ENCODE measurements at regions not wholly inside any gene's neighbourhood (a gene's known extent, or its start where the extent isn't known, plus 50 kb on each side); places are given as distances from the start of the nearest gene placed in this dataset.
A peak's percentile ranks its signal among the peaks of the same experiment; 100 is the strongest.
"Not testable (repeated sequence)": the region's sequence is repeated elsewhere in the genome, so short reads cannot be mapped to it uniquely, and the experiment has no call there.

DNA sequence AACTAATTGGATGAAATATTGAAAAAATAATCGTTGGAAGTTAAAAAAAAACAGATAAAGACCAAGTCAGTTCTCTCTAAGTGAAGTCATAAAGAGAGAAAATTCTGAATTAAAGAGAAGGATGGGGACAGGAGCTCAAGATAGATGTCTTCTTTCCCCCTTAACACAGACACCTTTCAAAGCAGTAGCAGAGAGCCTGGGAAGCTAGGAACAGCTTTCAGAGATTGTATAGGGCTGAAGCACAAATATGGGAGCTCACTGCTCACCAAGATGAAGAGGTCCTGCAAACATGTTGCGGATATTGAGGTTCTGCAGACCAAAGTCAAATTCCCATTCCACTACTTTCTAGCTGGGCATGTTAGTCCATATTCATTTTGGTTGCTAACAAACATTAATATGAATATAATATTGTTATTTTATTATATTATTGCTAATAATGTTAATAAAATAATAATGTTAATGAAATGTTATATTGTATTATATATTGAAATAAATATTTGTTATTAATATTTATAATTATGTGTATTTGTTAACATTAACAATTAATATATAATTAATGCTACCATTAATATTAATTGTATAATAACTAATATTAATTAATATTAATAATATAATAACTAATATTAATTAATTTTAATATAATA is 319.1 kb downstream of the OXSM start:
- DNase-seq (ENCODE audit: low read depth in 4 of 4, low spot score in 3 of 4): no peak

DNA sequence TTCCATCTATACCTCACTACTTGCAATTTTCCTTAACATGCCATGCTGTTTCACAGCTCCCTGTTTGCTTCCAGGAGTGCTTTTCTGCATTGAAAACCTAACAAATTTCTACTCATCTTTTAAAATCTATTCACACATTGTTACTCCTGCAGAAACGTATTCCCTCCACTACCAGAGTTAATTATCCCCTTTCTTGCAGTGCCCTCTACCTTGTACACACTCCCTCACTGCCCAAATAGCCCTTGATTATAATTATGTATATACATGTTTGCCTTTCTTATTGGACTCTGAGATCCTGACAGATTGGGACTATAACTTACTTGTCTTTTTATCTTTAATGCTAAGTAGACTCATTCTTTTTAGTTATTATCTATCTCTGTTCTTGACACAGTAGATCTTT is 325.0 kb downstream of the OXSM start:
- no peak for DNase-seq (ENCODE audit: low read depth in 4 of 4, low spot score in 3 of 4)

DNA sequence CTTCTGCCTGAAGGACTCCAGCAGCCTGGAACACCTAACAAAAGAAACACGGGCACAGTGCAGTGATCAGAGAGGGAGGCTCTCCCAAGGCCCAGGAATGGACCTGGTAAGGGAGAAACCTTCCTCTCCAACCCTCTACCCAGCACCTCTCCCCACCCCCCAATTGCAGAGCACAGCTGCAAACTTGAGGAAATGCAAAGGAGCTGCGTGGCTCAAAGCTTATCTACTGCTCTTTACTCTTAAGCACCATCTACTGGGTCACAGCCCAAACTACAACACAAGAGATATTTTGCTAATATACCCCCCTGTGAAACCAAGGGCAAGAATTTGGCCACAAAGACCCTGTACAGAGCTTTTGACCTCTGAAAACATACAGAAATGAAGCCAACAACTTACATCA is 328.3 kb downstream of the OXSM start:
- DNase-seq (ENCODE audit: low read depth in 4 of 4, low spot score in 3 of 4): no peak

DNA sequence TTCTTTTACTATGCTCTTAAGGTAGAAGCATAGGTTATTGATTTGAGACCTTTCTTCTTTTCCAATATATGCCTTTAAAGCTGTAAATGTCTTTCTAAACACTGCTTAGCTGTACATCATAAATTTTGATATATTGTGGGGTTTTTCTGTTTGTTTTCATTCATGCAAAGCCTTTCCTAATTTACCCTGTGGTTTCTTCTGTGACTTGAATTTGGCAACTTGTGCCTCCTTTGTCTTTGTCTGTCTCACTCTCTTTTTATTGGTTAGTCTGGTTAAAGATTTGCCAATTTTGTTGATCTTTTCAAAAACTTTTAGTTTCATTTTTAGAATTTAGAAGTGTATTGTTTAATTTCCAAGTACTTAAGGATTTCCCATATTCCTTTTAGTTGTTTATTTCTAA is 343.1 kb downstream of the OXSM start:
- no peak for DNase-seq (ENCODE audit: low read depth in 4 of 4, low spot score in 3 of 4)

- no peak for DNase-seq (ENCODE audit: low read depth in 4 of 4, low spot score in 3 of 4)
Measured at GRCh38 chr3:26141296-26141695, 351.4 kb downstream of the OXSM start.

GRCh38 chr3:26145769-26146168 is 355.9 kb downstream of the OXSM start:
- no peak for DNase-seq (ENCODE audit: low read depth in 4 of 4, low spot score in 3 of 4)

DNA sequence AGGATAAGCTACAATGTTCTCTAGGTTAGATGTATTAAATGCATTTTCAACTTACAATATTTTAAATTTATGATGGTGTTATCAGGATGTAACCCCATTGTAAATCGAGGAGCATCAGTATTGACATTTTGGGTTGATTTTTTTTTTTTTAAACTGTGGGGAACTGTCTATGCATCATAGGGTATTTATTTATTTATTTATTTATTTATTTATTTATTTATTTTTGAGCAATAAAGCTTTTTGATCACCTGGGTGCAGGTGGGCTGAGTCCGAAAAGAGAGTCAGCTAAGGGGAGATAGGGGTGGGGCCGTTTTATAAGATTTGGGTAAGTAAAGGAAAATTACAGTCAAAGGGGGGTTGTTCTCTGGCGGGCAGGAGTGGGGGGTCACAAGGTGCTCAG is 367.5 kb downstream of the OXSM start:
- not testable (repeated sequence) for DNase-seq (ENCODE audit: low read depth in 4 of 4, low spot score in 3 of 4)

DNA sequence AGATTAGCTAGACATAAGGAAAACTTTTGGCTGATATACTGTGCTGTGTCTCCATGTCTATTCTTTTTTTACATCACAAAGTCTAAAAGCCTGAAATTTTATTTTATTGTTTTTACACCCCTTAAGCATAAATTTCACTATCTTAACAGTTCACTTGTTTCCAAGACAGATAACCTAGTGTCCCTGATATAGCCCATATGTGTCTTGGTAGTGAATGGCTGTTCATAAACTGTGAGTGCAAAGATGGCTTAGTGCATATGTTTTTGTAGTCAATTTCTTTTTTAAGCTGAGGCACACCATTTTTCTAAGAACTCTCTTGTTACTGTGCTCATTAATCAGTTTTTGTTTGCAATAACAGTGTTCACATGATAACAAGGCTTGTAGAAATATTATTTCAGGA is 381.1 kb downstream of the OXSM start:
- peak in 3 of 4 donors; percentile 19 to 45 (median 31) for DNase-seq (ENCODE audit: low read depth in 4 of 4, low spot score in 3 of 4)

DNA sequence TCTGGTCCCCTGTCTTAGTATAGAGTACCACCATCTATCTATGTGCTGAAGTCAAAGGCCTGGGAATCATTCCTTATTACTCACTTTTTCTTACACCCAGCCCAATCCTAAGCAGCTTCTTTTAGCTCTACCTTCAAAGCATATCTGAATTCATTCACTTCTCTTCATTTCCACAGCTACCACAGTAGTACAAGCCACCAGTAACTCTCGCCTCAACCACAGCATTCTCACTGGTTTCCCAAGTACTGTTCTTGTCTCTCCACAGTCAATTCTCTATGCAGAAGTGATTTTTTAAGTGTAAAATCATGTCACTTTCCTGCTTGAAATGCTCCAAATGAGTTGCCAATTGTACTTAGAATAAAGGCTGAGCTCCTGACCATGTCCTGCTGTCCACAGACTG is 401.7 kb downstream of the OXSM start:
- no peak for DNase-seq (ENCODE audit: low read depth in 4 of 4, low spot score in 3 of 4)

DNA sequence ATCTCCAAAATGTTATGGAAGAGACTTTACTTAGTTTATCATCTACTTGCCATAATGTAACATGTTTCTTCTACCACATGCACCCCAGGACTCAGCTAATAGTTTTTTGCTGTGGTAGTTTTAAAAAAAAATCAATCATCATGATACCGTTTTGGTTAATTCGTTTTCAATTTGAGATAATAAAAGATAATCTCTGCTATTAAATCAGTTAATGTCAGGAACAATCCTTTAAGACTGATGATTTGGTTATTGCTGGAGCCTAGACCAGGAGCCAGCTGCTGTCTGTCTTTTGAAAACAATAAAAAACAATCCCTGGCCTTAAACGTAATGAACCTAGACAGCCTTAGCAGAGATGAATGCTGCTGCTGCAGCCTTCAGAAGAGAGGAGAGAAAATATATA is 403.7 kb downstream of the OXSM start:
- DNase-seq (ENCODE audit: low read depth in 4 of 4, low spot score in 3 of 4): no peak

DNA sequence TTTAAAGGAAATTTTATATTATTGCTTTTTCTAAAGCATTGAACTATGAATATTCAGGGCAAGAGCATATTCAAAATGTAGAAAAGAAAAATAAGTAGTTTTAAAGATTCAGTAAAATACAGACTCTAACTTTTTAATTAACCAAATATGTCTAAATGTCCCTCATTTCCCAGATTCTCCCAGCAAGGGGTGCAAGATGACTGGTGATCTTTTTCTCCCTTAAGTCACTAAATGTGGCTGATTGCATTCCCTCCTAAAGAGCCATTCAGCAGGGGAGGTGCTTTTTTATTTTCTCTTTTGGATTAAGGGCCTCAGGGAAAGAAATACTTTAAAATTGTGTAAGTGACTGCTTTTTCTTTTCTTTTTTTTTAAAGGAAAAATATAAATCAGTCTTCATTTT is 406.9 kb downstream of the OXSM start:
- no peak for DNase-seq (ENCODE audit: low read depth in 4 of 4, low spot score in 3 of 4)

GRCh38 chr3:26198609-26199008 is 408.7 kb downstream of the OXSM start:
- DNase-seq (ENCODE audit: low read depth in 4 of 4, low spot score in 3 of 4): no peak

DNA sequence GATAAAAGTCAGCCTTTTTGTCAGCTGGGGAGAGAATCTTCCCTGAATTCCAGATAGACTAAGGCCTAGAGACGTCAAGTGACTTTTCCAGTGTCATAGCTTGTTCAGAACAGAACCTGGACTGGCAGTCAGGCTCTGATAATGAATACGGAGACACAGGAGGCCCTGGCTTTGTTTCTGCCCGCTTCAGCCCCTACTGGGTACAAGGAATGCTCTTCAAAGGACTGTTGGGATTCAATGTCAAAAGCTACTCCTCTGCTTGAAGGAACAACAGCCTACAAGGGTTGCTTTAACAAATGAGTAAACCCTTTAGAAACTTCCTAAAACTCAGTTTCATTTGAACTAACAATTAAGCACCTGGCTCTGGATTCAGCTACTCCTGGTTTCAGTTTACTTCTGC is 412.3 kb downstream of the OXSM start:
- no peak for DNase-seq (ENCODE audit: low read depth in 4 of 4, low spot score in 3 of 4)

- no peak for DNase-seq (ENCODE audit: low read depth in 4 of 4, low spot score in 3 of 4)
Measured at GRCh38 chr3:26205475-26205874, 415.6 kb downstream of the OXSM start.

DNA sequence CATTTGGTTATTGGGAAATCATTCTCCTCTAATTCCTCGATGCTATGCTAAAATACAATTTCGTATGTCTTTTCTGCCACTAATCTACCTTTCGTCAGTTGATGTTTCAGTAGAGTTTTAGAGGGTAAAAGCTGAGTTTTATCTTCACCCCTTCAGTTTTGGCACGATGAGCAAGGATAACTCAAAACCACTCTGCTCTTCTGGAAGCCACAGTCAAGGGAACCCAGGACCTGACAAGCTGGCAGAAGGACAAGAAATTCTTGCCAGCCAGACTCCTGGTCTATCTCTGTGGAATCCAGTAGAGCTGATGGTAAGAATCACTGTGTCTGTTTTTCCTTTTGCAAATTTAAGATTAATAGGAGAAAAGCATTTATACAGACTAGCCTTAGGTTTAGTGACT is 414.4 kb upstream of the LRRC3B start:
- DNase-seq (ENCODE audit: low read depth in 4 of 4, low spot score in 3 of 4): no peak

DNA sequence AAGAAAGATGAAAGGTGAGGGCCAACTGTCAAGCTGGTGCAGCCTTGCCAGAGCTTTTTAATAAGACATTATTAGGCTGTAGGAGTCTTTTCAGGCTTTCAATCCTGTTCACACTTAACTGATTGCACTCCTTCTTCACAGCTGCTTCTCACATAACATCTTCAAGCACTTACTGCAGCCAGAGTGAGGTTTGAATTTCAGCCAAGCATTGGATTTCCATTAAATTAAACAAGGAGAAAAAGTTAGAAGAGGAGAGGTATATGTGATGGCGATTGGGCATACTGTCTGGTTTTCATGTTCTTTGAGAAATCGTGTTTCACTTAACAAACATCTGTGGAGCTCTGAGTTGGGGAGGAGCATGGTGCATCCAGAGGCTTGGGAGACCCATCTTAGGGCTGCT is 392.8 kb upstream of the LRRC3B start:
- DNase-seq (ENCODE audit: low read depth in 4 of 4, low spot score in 3 of 4): no peak

- no peak for DNase-seq (ENCODE audit: low read depth in 4 of 4, low spot score in 3 of 4)
Measured at GRCh38 chr3:26233374-26233773, 389.2 kb upstream of the LRRC3B start.

DNA sequence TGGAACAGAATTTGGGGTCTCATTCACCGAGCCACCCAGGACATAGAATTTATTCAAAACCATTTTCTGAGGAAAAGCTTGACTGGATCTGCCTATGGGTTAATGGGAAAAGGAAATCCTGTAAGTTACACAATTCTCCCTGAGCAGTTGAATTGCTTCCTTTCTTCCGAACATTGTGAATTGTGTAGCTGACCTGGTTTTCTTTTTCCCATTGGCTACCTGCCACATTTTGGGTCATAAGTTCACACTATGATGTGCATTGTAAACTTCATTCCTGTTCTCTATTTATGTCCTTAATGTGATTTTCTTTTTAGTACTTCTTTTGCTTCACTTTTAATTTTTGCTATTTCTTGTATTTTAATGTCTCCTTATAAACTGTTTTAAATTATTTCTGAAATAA is 386.0 kb upstream of the LRRC3B start:
- peak in 1 of 4 donors; percentile 43 for DNase-seq (ENCODE audit: low read depth in 4 of 4, low spot score in 3 of 4)

DNA sequence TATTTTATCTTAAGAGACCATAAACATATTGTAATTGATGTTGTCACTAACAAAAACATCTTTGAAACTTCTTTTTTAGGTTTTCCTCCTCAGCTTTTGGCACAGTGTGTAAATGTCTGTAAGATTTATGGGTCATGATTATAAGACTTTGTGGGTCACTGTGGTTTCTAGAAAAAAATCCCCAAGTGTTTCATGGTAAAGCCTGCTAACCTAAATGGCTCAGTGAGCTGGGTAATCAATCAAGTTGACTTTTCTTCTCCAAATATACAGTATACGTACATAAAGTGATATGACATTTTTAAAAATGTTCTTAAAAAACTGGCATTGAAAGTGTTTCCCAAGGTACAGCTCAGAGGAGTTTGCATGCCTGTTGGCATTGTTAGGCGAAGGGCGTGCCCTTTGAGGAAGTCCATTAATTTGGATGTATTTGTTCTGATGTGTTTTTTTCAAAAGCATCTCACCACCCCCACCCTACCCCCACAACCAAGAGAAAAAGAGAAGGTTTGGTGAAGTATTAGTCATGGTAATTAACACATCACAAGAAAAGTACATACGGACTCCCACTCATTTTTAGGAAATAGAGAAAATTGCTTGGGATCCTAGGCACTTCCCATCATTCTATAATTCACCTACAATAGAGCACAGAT is 385.4 kb upstream of the LRRC3B start:
- no peak for DNase-seq (ENCODE audit: low read depth in 4 of 4, low spot score in 3 of 4)

DNA sequence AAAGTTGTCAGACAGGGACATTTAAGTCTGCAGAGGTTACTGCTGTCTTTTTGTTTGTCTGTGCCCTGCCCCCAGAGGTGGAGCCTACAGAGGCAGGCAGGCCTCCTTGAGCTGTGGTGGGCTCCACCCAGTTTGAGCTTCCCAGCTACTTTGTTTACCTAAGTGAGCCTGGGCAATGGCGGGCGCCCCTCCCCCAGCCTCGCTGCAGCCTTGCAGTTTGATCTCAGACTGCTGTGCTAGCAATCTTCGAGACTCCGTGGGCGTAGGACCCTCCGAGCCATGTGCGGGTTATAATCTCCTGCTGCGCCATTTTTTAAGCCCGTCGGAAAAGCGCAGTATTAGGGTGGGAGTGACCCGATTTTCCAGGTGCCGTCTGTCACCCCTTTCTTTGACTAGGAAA is 378.0 kb upstream of the LRRC3B start:
- not testable (repeated sequence) for DNase-seq (ENCODE audit: low read depth in 4 of 4, low spot score in 3 of 4)

DNA sequence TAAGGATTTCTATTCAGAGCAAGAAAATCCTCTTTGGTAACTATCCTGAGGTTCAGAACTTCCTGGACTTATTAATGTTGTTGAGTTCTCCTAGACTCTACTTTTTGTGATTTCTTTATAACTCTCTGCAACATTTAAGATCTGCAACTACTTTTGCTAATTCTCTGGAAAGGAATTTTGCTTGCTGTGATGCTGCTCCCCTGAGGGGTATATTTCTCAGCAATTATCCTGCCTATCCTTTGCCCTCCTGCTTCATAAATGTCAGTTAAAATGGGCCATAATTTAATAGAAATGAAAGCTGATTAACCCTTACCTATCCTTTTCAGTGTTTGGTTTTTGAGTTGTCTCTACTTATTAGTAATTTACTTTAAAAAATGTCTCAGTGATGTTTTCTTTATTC is 377.3 kb upstream of the LRRC3B start:
- DNase-seq (ENCODE audit: low read depth in 4 of 4, low spot score in 3 of 4): no peak

GRCh38 chr3:26246901-26247300 is 375.7 kb upstream of the LRRC3B start:
- no peak for DNase-seq (ENCODE audit: low read depth in 4 of 4, low spot score in 3 of 4)

GRCh38 chr3:26247712-26248111 is 374.9 kb upstream of the LRRC3B start:
- DNase-seq (ENCODE audit: low read depth in 4 of 4, low spot score in 3 of 4): no peak

Data from left renal pelvis (tissue), 4 donors.